GM12878 (cell line): ENCODE measurements at regions not wholly inside any gene's neighbourhood (a gene's known extent, or its start where the extent isn't known, plus 50 kb on each side); places are given as distances from the start of the nearest gene placed in this dataset.

Source experiments
- ATAC-seq: fragments of 200-7000 bp; cut with Tn5 transposase; 3 replicates; pipeline ENCODE4 v1.9.1; 2020; ENCODE audit warnings: mild to moderate bottlenecking, moderate library complexity
- BruUV-seq: library from RNA; stranded (reverse); fragments of 400-500 nt; replicated peaks from 2 replicates; lab custom pipeline; 2021; lab: Mats Ljungman, UMichigan
- CTCF ChIA-PET: fragments of 300-600 bp; sonication (Branson Sonifier 250); formaldehyde crosslinking; extraction: SDS; loops from one replicate; lab custom pipeline; 2021; ENCODE audit warnings: inconsistent platforms; lab: Yijun Ruan, JAX
- POLR2A ChIA-PET: fragments of 350-600 bp; formaldehyde crosslinking; extraction: SDS; loops from one replicate; lab custom pipeline; 2021; ENCODE audit warnings: inconsistent platforms; lab: Charles Lee
- RAD21 ChIA-PET: fragments of 300-600 bp; sonication (Branson Sonifier 250); formaldehyde crosslinking; loops from one replicate; lab custom pipeline; 2023; ENCODE audit warnings: antibody characterized with exemption; ENCODE audit not compliant: unreplicated experiment; lab: Charles Lee
- SMC1A ChIA-PET: fragments of 300-600 bp; sonication (Branson Sonifier 250); formaldehyde crosslinking; loops from one replicate; lab custom pipeline; 2023; ENCODE audit not compliant: unreplicated experiment, uncharacterized antibody; lab: Charles Lee
- DNase-seq: peaks from one replicate; pipeline ENCODE4 v3.0.0-alpha.2; 2011; ENCODE audit warnings: low read depth, low spot score
- FAIRE-seq: peaks from 3 replicates; lab custom pipeline; 2011; peaks lifted over from hg19 to GRCh38; lab: Jason Lieb, UNC
- H2AFZ ChIP-seq: 2 replicates; pipeline ENCODE4 v1.6.0; 2011; ENCODE audit warnings: low read depth, low read length, control low read depth; ENCODE audit not compliant: control insufficient read depth
- H3K27ac ChIP-seq: 2 replicates; pipeline ENCODE4 v1.5.1; 2011; ENCODE audit warnings: control low read depth; ENCODE audit not compliant: control insufficient read depth, insufficient read depth
- H3K27me3 ChIP-seq, 2 experiments: replicated peaks in 1 of 2; 2 replicates each; pipeline versions ENCODE4 v1.6.0 to v1.6.1; 2011; ENCODE audit warnings: low read length in 1 of 2; ENCODE audit not compliant: control insufficient read depth in 2 of 2, insufficient read depth in 2 of 2
- H3K36me3 ChIP-seq, 2 experiments: 2 replicates each; pipeline ENCODE4 v1.5.1; 2011; ENCODE audit warnings: low read length in 1 of 2; ENCODE audit not compliant: control insufficient read depth in 2 of 2, insufficient read depth in 2 of 2
- H3K4me1 ChIP-seq: 2 replicates; pipeline ENCODE4 v1.6.1; 2011; ENCODE audit warnings: mild to moderate bottlenecking, low read length, moderate library complexity, mixed read lengths; ENCODE audit not compliant: control insufficient read depth, insufficient read depth
- H3K4me2 ChIP-seq: 2 replicates; pipeline ENCODE4 v1.6.0; 2011; ENCODE audit warnings: control low read depth; ENCODE audit not compliant: control insufficient read depth, insufficient read depth
- H3K4me3 ChIP-seq: fragments of 200-600 bp; sonication (generic); 2 replicates; pipeline ENCODE4 v1.5.1; 2016
- H3K79me2 ChIP-seq: 2 replicates; pipeline ENCODE4 v1.6.0; 2011; ENCODE audit warnings: low read length; ENCODE audit not compliant: control insufficient read depth, insufficient read depth
- H3K9ac ChIP-seq: 2 replicates; pipeline ENCODE4 v1.8.0; 2011; ENCODE audit warnings: low read length, control low read depth, mixed read lengths; ENCODE audit not compliant: control insufficient read depth, insufficient read depth
- H3K9me3 ChIP-seq: replicated peaks from 3 replicates; pipeline ENCODE4 v1.5.1; 2011; ENCODE audit warnings: mild to moderate bottlenecking, low read length; ENCODE audit not compliant: control insufficient read depth, insufficient read depth
- H4K20me1 ChIP-seq: 2 replicates; pipeline ENCODE4 v1.6.0; 2011; ENCODE audit not compliant: control insufficient read depth, insufficient read depth
- BCL11A ChIP-seq: IDR thresholded peaks from 2 replicates; pipeline ENCODE4 v1.6.1; 2011; ENCODE audit warnings: low read depth, low read length
- BRCA1 ChIP-seq: IDR thresholded peaks from 2 replicates; pipeline ENCODE4 v1.6.1; 2011; ENCODE audit warnings: low read depth, low read length, improper control_type of control experiment
- CHD4 ChIP-seq: fragments of 200-600 bp; sonication (generic); IDR thresholded peaks from 2 replicates; pipeline ENCODE4 v1.6.1; 2016; ENCODE audit warnings: mild to moderate bottlenecking
- KDM1A ChIP-seq: fragments of 200-600 bp; sonication (generic); IDR thresholded peaks from 2 replicates; pipeline ENCODE4 v1.6.1; 2016; ENCODE audit warnings: borderline replicate concordance
- PAX8 ChIP-seq: fragments of 450-650 bp; IDR thresholded peaks from 2 replicates; pipeline ENCODE4 v1.6.1; 2017; ENCODE audit warnings: mild to moderate bottlenecking, moderate library complexity
- RFX5 ChIP-seq: IDR thresholded peaks from 2 replicates; pipeline ENCODE4 v1.6.1; 2011; ENCODE audit warnings: low read depth, low read length, improper control_type of control experiment
- SMC3 ChIP-seq: IDR thresholded peaks from 2 replicates; pipeline ENCODE4 v1.6.1; 2011; ENCODE audit warnings: low read length, improper control_type of control experiment, borderline replicate concordance
- SPI1 ChIP-seq: IDR thresholded peaks from 2 replicates; pipeline ENCODE4 v1.6.1; 2011; ENCODE audit warnings: low read depth, mild to moderate bottlenecking, low read length, moderate library complexity, borderline replicate concordance; ENCODE audit not compliant: insufficient read depth
- WGBS: methylation state at CpG from one replicate; pipeline ENCODE4 v1.1.6; 2016; ENCODE audit warnings: low lambda C conversion rate; ENCODE audit not compliant: insufficient replicate concordance, insufficient coverage; ENCODE audit errors: missing lambda C conversion rate; 5-methylcytosine and 5-hydroxymethylcytosine counted together
- in situ Hi-C: fragments of 300-500 bp; cut with MboI; formaldehyde crosslinking; loops from 9 replicates; pipeline ENCODE4 v1.14.3; 2018; ENCODE audit warnings: mixed read lengths
- intact Hi-C: fragments of 100-400 bp; cut with micrococcal nuclease; formaldehyde crosslinking; loops from one replicate; pipeline ENCODE4 v1.14.2; 2022; ENCODE audit not compliant: unreplicated experiment

DNA sequence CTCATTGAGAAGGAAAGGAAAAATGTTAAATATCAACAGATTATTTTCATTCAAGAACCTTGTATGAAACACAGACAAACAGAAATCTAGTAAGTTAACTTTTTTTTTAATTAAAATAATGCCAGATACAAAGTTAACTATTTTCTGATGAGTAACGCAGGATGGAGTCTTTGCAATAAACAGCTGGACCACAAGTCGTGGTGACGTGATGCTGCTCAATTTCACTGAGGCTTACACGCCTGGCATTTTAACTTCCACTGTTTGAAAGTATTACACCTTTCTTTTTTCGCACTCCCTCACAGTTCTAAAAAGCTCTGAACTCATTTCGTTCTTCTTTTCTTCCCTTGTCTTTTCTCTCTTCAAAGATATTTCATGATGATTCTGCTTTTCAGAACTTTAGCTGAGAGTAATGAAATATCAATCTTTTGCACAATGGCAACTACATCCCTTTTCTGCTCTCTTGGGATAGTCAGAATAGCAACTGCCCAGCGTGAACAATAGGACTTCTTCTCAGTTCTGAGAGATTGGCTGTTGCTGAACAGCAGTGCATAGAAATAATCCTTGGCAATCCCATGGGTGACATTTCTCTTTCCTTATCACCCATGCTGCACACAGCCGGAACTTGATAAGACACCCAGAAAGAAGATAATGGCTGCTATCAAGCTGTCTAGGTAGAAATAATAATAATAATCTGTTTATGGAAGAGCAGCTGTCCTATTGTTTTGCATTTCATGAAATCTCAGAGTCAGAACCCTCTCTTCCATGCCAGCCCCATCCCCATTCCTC lies 160.5 kb downstream of the BTG1 start (continued):
- TF ChIP-seq SMC3 (no peak), RFX5 (no peak)

GRCh38 chr12:91984556-91984955 lies 161.1 kb downstream of the BTG1 start:
- TF ChIP-seq SPI1 (no peak), KDM1A (no peak), CHD4 (no peak), BCL11A (no peak), RFX5 (no peak), PAX8 (no peak), BRCA1 (no peak)
- TF ChIP-seq, all 136 proteins: peak for 0
- Histone ChIP-seq H3K79me2 (no peaks in the 10 kb centered on the region), H3K36me3 (no peaks in the 10 kb centered on the region), H4K20me1 (no peaks in the 10 kb centered on the region), H3K4me3 (no peak overlapping the region), H3K27ac (no peak overlapping the region), H3K4me1 (no peaks in the 10 kb centered on the region), H3K9ac (no peak overlapping the region), H3K9me3 (no peaks in the 10 kb centered on the region), H3K4me2 (no peak overlapping the region), H2AFZ (no peak overlapping the region), H3K27me3 (no peaks in the 10 kb centered on the region)
- intact Hi-C loops = no loop called here
- ChIA-PET RAD21 (no interaction called here), POLR2A (interaction anchor here (0.6 kb wide), 1 partner anchor 38 kb away, joined by 3 read pairs; no protein-coding TSS in a partner anchor), SMC1A (interaction anchor here (0.6 to 1.9 kb wide), 4 partner anchors 11 to 611 kb away, joined by 3 to 8 read pairs (median 6); no protein-coding TSS in a partner anchor), CTCF (interaction anchor here (1.1 kb wide), 1 partner anchor 173 kb away, joined by 3 read pairs; no protein-coding TSS in a partner anchor)
- BruUV-seq = no TSS peak
- in situ Hi-C loops = no loop called here
- ATAC-seq = no peak
- WGBS = 57% methylated on average over 5 of the region's 5 CpGs
- no peak for FAIRE-seq
- no peak for DNase-seq
